ENCODE measurements at regions not wholly inside any gene's neighbourhood (a gene's known extent, or its start where the extent isn't known, plus 50 kb on each side); places are given as distances from the start of the nearest gene placed in this dataset.
A peak's percentile ranks its signal among the peaks of the same experiment; 100 is the strongest.

DNA sequence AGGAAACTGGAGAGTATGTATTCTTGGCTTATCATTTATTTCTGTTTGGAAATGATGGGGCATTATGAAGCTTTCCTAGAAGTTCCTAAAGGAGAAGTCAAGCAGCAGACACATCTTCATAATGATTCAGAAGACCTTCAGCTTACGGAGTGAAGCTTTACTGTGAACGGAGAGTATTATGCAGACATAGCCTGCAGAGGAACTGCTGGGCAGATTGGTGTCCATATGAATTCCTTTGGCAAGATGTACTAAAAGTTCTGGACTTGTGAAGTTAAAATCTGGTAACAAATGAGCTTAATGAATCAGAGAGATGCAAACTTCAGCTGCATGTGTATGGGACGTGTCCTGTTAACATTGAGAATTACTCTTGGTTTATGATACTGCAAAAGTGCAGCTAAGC lies 60.1 kb downstream of the NABP1 start:
- no peak overlapping the region for H3K4me3 ChIP-seq (ENCODE audit: low read depth, low read length)
- TF ChIP-seq CTCF (conservative IDR thresholded peaks at IDR 0.05; ENCODE audit: low read depth, low read length) = no peak
- no peak for DNase-seq (ENCODE audit: low read depth)

GRCh38 chr2:191738667-191739066 lies 60.7 kb downstream of the NABP1 start:
- H3K4me3 ChIP-seq (ENCODE audit: low read depth, low read length) = no peak overlapping the region
- TF ChIP-seq CTCF (conservative IDR thresholded peaks at IDR 0.05; ENCODE audit: low read depth, low read length) = no peak
- DNase-seq (ENCODE audit: low read depth) = no peak

DNA sequence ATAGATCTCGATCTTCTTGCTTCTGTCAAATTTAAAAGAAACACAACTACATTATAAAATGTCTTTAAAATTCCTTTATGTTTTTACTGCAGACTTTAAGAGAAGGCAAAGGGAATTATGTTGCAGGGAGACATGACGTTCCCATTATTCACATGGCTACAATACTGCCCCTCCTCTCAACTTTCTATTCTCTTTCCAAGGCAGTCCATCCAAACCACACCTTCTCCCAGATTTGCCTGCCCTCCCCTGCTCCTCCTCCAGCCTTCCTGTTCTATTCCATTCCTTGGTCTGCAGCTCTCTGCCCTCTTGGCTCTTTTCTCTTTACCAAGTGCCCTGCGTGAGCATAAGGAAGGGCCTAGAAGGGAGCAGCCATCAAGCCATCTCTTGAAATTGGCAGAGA lies 61.3 kb downstream of the NABP1 start:
- DNase-seq (ENCODE audit: low read depth) = no peak
- no peak overlapping the region for H3K4me3 ChIP-seq (ENCODE audit: low read depth, low read length)
- no peak for TF ChIP-seq CTCF (conservative IDR thresholded peaks at IDR 0.05; ENCODE audit: low read depth, low read length)

- no peak for TF ChIP-seq CTCF (conservative IDR thresholded peaks at IDR 0.05; ENCODE audit: low read depth, low read length)
- H3K4me3 ChIP-seq (ENCODE audit: low read depth, low read length) = no peak overlapping the region
- peak; percentile 29 for DNase-seq (ENCODE audit: low read depth)
Observed at GRCh38 chr2:191740016-191740419, 62.1 kb downstream of the NABP1 start.

DNA sequence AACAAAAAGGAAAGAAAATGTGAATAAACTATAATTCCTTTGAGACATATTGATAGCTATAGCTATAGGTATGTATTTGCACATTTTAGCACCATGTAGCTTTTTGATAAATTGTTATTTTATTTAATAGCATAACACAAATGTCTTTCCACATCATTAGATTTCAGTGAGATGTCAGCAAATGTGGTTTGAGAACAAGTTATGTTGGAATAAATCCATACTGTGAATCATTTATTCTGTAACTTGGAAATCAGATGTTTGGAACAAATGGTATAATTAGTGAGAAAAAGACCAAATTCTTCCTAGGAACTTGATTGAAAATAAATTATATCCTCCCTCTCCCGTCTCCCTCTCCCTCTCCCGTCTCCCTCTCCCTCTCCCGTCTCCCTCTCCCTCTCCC lies 62.8 kb downstream of the NABP1 start:
- no peak for DNase-seq (ENCODE audit: low read depth)
- no peak for TF ChIP-seq CTCF (conservative IDR thresholded peaks at IDR 0.05; ENCODE audit: low read depth, low read length)
- H3K4me3 ChIP-seq (ENCODE audit: low read depth, low read length) = no peak overlapping the region

GRCh38 chr2:191746346-191747169 lies 68.6 kb downstream of the NABP1 start:
- H3K4me3 ChIP-seq (ENCODE audit: low read depth, low read length) = no peak overlapping the region
- no peak for TF ChIP-seq CTCF (conservative IDR thresholded peaks at IDR 0.05; ENCODE audit: low read depth, low read length)
- DNase-seq (ENCODE audit: low read depth) = no peak

- no peak for TF ChIP-seq CTCF (conservative IDR thresholded peaks at IDR 0.05; ENCODE audit: low read depth, low read length)
- no peak for DNase-seq (ENCODE audit: low read depth)
- no peak overlapping the region for H3K4me3 ChIP-seq (ENCODE audit: low read depth, low read length)
Observed at GRCh38 chr2:191747170-191747530, 69.2 kb downstream of the NABP1 start.

All from choroid plexus epithelial cell (primary cell).